Activated T-helper 17 cell treated with anti-CD3 and anti-CD28 coated beads, Interleukin-2, amount 50 U/mL, for 72 hours (primary cell): ENCODE measurements at regions not wholly inside any gene's neighbourhood (a gene's known extent, or its start where the extent isn't known, plus 50 kb on each side); places are given as distances from the start of the nearest gene placed in this dataset.

Source experiments
- ATAC-seq: fragments of 150-1000 bp; cut with Tn5 transposase; replicated peaks from 2 replicates; pipeline ENCODE4 v1.10.0; 2021; ENCODE audit warnings: mild to moderate bottlenecking, moderate library complexity
- H3K27ac Mint-ChIP-seq: one replicate; pipeline ENCODE4 v1.8.0; 2022; ENCODE audit warnings: mixed read lengths
- H3K27me3 Mint-ChIP-seq: one replicate; pipeline ENCODE4 v1.8.0; 2022; ENCODE audit warnings: mixed read lengths
- H3K36me3 Mint-ChIP-seq: one replicate; pipeline ENCODE4 v1.8.0; 2022; ENCODE audit warnings: low read depth, mild to moderate bottlenecking, mixed read lengths
- H3K4me1 Mint-ChIP-seq: one replicate; pipeline ENCODE4 v1.8.0; 2022; ENCODE audit warnings: mixed read lengths
- H3K4me3 Mint-ChIP-seq: one replicate; pipeline ENCODE4 v1.8.0; 2022; ENCODE audit warnings: mild to moderate bottlenecking, mixed read lengths
- H3K9me3 Mint-ChIP-seq: one replicate; pipeline ENCODE4 v1.8.0; 2022; ENCODE audit warnings: mixed read lengths

- Mint-ChIP-seq H3K4me1 (no peaks in the 10 kb centered on the region), H3K36me3 (no peaks in the 10 kb centered on the region), H3K27ac (no peak overlapping the region), H3K4me3 (no peak overlapping the region), H3K27me3 (no peaks in the 10 kb centered on the region), H3K9me3 (no peaks in the 10 kb centered on the region)
- ATAC-seq, result no peak
These were observed 151.1 kb upstream of the NT5C1B start for GRCh38 chr2:18740474-18740881.

GRCh38 chr2:18731666-18732065 is 142.3 kb upstream of the NT5C1B start:
- H3K4me1 Mint-ChIP-seq, result no peaks in the 10 kb centered on the region
- peaks cover 16% of the 10 kb centered on the region for H3K9me3 Mint-ChIP-seq
- H3K27me3 Mint-ChIP-seq, result no peaks in the 10 kb centered on the region
- no peak overlapping the region for H3K4me3 Mint-ChIP-seq
- ATAC-seq, result no peak
- no peaks in the 10 kb centered on the region for H3K36me3 Mint-ChIP-seq
- no peak overlapping the region for H3K27ac Mint-ChIP-seq

- H3K4me1 Mint-ChIP-seq, result no peaks in the 10 kb centered on the region
- H3K27ac Mint-ChIP-seq, result no peak overlapping the region
- peaks cover 5% of the 10 kb centered on the region for H3K36me3 Mint-ChIP-seq
- no peak for ATAC-seq
- no peak overlapping the region for H3K4me3 Mint-ChIP-seq
- no peaks in the 10 kb centered on the region for H3K27me3 Mint-ChIP-seq
- H3K9me3 Mint-ChIP-seq, result peaks cover 4% of the 10 kb centered on the region
These were observed 135.2 kb upstream of the NT5C1B start for GRCh38 chr2:18724371-18725145.

- H3K4me1 Mint-ChIP-seq, result no peaks in the 10 kb centered on the region
- no peaks in the 10 kb centered on the region for H3K27me3 Mint-ChIP-seq
- H3K9me3 Mint-ChIP-seq, result peaks cover 4% of the 10 kb centered on the region
- H3K4me3 Mint-ChIP-seq, result no peak overlapping the region
- H3K27ac Mint-ChIP-seq, result no peak overlapping the region
- ATAC-seq, result no peak
- peaks cover 5% of the 10 kb centered on the region for H3K36me3 Mint-ChIP-seq
These were observed 133.8 kb upstream of the NT5C1B start for GRCh38 chr2:18723219-18723618.

GRCh38 chr2:18722101-18722500 is 132.7 kb upstream of the NT5C1B start:
- Mint-ChIP-seq H3K9me3 (peaks cover 4% of the 10 kb centered on the region), H3K27me3 (no peaks in the 10 kb centered on the region), H3K27ac (no peak overlapping the region), H3K4me1 (no peaks in the 10 kb centered on the region), H3K36me3 (peaks cover 5% of the 10 kb centered on the region), H3K4me3 (no peak overlapping the region)
- no peak for ATAC-seq

GRCh38 chr2:18721038-18721922 is 131.9 kb upstream of the NT5C1B start:
- no peaks in the 10 kb centered on the region for H3K4me1 Mint-ChIP-seq
- peaks cover 5% of the 10 kb centered on the region for H3K36me3 Mint-ChIP-seq
- H3K4me3 Mint-ChIP-seq, result no peak overlapping the region
- H3K27ac Mint-ChIP-seq, result no peak overlapping the region
- ATAC-seq, result no peak
- H3K9me3 Mint-ChIP-seq, result peaks cover 4% of the 10 kb centered on the region
- H3K27me3 Mint-ChIP-seq, result no peaks in the 10 kb centered on the region

- Mint-ChIP-seq H3K4me1 (no peaks in the 10 kb centered on the region), H3K4me3 (no peak overlapping the region), H3K36me3 (peaks cover 5% of the 10 kb centered on the region), H3K27me3 (no peaks in the 10 kb centered on the region), H3K27ac (no peak overlapping the region), H3K9me3 (peaks cover 4% of the 10 kb centered on the region)
- no peak for ATAC-seq
These were observed 130.8 kb upstream of the NT5C1B start for GRCh38 chr2:18719978-18720775.

GRCh38 chr2:18708203-18708715 is 118.9 kb upstream of the NT5C1B start:
- Mint-ChIP-seq H3K27ac (no peak overlapping the region), H3K4me3 (no peak overlapping the region), H3K36me3 (no peaks in the 10 kb centered on the region), H3K27me3 (no peaks in the 10 kb centered on the region), H3K9me3 (peaks cover 2% of the 10 kb centered on the region), H3K4me1 (no peaks in the 10 kb centered on the region)
- ATAC-seq, result no peak

- no peaks in the 10 kb centered on the region for H3K9me3 Mint-ChIP-seq
- no peak overlapping the region for H3K27ac Mint-ChIP-seq
- no peaks in the 10 kb centered on the region for H3K4me1 Mint-ChIP-seq
- no peak for ATAC-seq
- no peak overlapping the region for H3K4me3 Mint-ChIP-seq
- no peaks in the 10 kb centered on the region for H3K27me3 Mint-ChIP-seq
- H3K36me3 Mint-ChIP-seq, result no peaks in the 10 kb centered on the region
These were observed 116.6 kb upstream of the NT5C1B start for GRCh38 chr2:18706001-18706400.

GRCh38 chr2:18704276-18704675 is 114.9 kb upstream of the NT5C1B start:
- H3K4me3 Mint-ChIP-seq, result no peak overlapping the region
- no peaks in the 10 kb centered on the region for H3K36me3 Mint-ChIP-seq
- H3K9me3 Mint-ChIP-seq, result no peaks in the 10 kb centered on the region
- no peaks in the 10 kb centered on the region for H3K4me1 Mint-ChIP-seq
- H3K27ac Mint-ChIP-seq, result peak overlapping the region; percentile 16
- no peak for ATAC-seq
- H3K27me3 Mint-ChIP-seq, result no peaks in the 10 kb centered on the region

- no peak overlapping the region for H3K27ac Mint-ChIP-seq
- no peak overlapping the region for H3K4me3 Mint-ChIP-seq
- no peaks in the 10 kb centered on the region for H3K27me3 Mint-ChIP-seq
- no peaks in the 10 kb centered on the region for H3K36me3 Mint-ChIP-seq
- H3K9me3 Mint-ChIP-seq, result no peaks in the 10 kb centered on the region
- H3K4me1 Mint-ChIP-seq, result no peaks in the 10 kb centered on the region
- no peak for ATAC-seq
These were observed 114.2 kb upstream of the NT5C1B start for GRCh38 chr2:18703555-18703954.

GRCh38 chr2:18701981-18702380 is 112.6 kb upstream of the NT5C1B start:
- H3K9me3 Mint-ChIP-seq, result peaks cover under 1% of the 10 kb centered on the region

GRCh38 chr2:18701546-18701945 is 112.2 kb upstream of the NT5C1B start:
- no peak for ATAC-seq
- Mint-ChIP-seq H3K9me3 (peaks cover 4% of the 10 kb centered on the region), H3K36me3 (no peaks in the 10 kb centered on the region), H3K27me3 (no peaks in the 10 kb centered on the region), H3K4me1 (no peaks in the 10 kb centered on the region), H3K27ac (no peak overlapping the region), H3K4me3 (no peak overlapping the region)

More at GRCh38 chr2:18701981-18702380, 112.6 kb upstream of the NT5C1B start:
- H3K27ac Mint-ChIP-seq, result no peak overlapping the region
- H3K36me3 Mint-ChIP-seq, result no peaks in the 10 kb centered on the region
- ATAC-seq, result no peak
- no peaks in the 10 kb centered on the region for H3K4me1 Mint-ChIP-seq
- no peak overlapping the region for H3K4me3 Mint-ChIP-seq
- H3K27me3 Mint-ChIP-seq, result no peaks in the 10 kb centered on the region

GRCh38 chr2:18690342-18690741 is 101.0 kb upstream of the NT5C1B start:
- no peaks in the 10 kb centered on the region for H3K36me3 Mint-ChIP-seq
- no peak overlapping the region for H3K27ac Mint-ChIP-seq

More at GRCh38 chr2:18690342-18690741, 101.0 kb upstream of the NT5C1B start:
- Mint-ChIP-seq H3K27me3 (no peaks in the 10 kb centered on the region), H3K4me1 (no peaks in the 10 kb centered on the region), H3K4me3 (no peak overlapping the region), H3K9me3 (peaks cover 4% of the 10 kb centered on the region)
- no peak for ATAC-seq
